GM13977 (cell line): ENCODE measurements at regions not wholly inside any gene's neighbourhood (a gene's known extent, or its start where the extent isn't known, plus 50 kb on each side); places are given as distances from the start of the nearest gene placed in this dataset.

Experiments used
- DNase-seq: peaks from one replicate; pipeline ENCODE4 v3.0.0; 2012; ENCODE audit warnings: low spot score
- CTCF ChIP-seq: IDR thresholded peaks from 2 replicates; pipeline ENCODE4 v1.5.1; 2012; ENCODE audit warnings: mild to moderate bottlenecking, control low read depth; ENCODE audit not compliant: insufficient read depth; ENCODE audit errors: extremely low read depth, missing control alignments
- in situ Hi-C: fragments of 300-500 bp; cut with MboI; formaldehyde crosslinking; loops from one replicate; pipeline ENCODE4 v1.12.0; 2022; ENCODE audit warnings: low sequenced_read_pairs, low pct_unique_long_range_greater_than_20kb, mixed read lengths, inconsistent platforms; ENCODE audit not compliant: unreplicated experiment

- no peak for DNase-seq
- in situ Hi-C loops, result no loop called here
- TF ChIP-seq CTCF, result no peak
Observed at GRCh38 chr6:105711216-105711615, 308.3 kb upstream of the PREP start.

DNA sequence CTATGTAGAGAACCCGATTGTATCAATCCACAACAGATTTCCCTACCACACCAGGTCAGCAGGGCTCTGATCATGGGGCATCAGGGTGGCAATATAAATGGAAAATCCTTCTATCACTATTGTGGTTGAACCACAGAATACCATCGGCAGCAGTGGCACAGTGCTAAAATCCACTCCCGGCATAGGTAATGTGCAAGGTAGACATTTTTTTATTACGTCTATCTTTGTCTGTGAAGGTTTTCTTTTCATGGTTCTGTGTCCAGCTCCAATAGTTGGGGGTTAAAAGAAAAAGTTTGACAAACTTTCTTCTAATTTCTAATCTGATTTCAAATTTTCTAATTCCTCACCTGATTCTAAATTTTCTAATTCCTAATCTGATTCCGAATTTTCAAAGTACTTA lies 302.7 kb upstream of the PREP start:
- TF ChIP-seq CTCF, result no peak
- no peak for DNase-seq
- in situ Hi-C loops, result no loop called here

GRCh38 chr6:105695461-105695860 lies 292.6 kb upstream of the PREP start:
- DNase-seq, result no peak
- in situ Hi-C loops, result no loop called here
- TF ChIP-seq CTCF, result no peak

DNA sequence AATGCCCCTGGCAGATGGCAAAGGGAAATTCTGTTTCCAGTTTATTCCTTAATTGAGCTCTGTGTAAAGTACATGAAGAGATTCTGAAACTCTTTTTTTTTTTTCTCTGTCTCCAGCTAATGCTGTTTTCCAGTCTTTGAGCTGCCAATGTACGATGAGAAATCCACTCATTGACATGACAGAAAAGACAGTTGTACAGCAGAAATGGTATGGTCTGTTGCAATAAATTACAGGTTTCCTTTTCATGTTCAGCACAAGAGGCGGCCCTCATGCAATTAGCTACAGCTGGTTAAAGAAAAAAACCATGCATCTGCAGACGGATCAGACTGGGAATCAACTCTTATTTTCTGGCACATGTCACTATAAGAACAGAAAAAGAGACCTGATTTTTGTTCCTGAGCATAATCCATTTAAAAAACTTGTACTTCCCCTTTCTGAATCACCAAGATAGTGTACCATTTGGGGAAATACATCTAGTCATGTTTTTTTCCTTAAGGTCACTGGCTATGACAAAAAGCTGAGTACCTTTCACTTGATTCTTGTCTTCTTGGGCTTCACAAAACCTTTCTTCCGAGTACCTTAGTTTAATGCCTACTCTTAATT lies 289.8 kb upstream of the PREP start:
- no peak for DNase-seq
- TF ChIP-seq CTCF, result no peak
- in situ Hi-C loops, result no loop called here

DNA sequence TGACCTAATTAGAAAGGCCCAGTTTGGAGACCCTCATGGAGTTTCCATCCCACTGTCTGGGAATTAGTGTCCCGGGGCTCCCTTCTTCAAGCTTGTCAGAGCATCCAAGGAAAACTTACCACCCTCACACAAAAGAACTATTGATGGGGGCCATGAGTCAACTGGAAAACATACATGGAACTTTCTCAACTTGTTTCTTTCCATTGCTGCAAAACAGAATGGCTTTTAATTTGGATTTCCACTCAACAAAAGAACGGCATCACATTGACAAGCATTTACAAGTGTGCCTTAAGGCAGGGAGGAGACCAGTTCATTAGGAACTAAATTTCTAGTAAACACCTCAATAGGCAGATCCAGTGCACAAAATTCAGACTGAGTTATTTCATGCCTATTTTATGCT lies 289.1 kb upstream of the PREP start:
- in situ Hi-C loops, result no loop called here
- no peak for TF ChIP-seq CTCF
- DNase-seq, result no peak

- in situ Hi-C loops, result no loop called here
- no peak for DNase-seq
Observed at GRCh38 chr6:105691081-105691480, 288.2 kb upstream of the PREP start.

More at GRCh38 chr6:105691081-105691480, 288.2 kb upstream of the PREP start:
- TF ChIP-seq CTCF, result no peak
